Mesothelial cell of epicardium (in vitro differentiated cells): ENCODE measurements at regions not wholly inside any gene's neighbourhood (a gene's known extent, or its start where the extent isn't known, plus 50 kb on each side); places are given as distances from the start of the nearest gene placed in this dataset.

Source experiments
- DNase-seq, 2 experiments: peaks; one replicate each; pipeline ENCODE4 v3.0.0; 2021; ENCODE audit warnings: low spot score in 2 of 2; ENCODE audit not compliant: unreplicated experiment in 2 of 2
- H3K27ac Mint-ChIP-seq: 2 replicates; pipeline ENCODE4 v1.8.0; 2021; ENCODE audit warnings: mixed read lengths
- H3K27me3 Mint-ChIP-seq: 2 replicates; pipeline ENCODE4 v1.8.0; 2021; ENCODE audit warnings: low read depth, mixed read lengths
- H3K36me3 Mint-ChIP-seq: 2 replicates; pipeline ENCODE4 v1.8.0; 2021; ENCODE audit warnings: mixed read lengths
- H3K4me1 Mint-ChIP-seq: 2 replicates; pipeline ENCODE4 v1.8.0; 2021; ENCODE audit warnings: mixed read lengths
- H3K4me3 Mint-ChIP-seq: 2 replicates; pipeline ENCODE4 v1.8.0; 2021; ENCODE audit warnings: mild to moderate bottlenecking, moderate library complexity, mixed read lengths
- H3K9me3 Mint-ChIP-seq: 2 replicates; pipeline ENCODE4 v1.8.0; 2021; ENCODE audit warnings: mixed read lengths
- TF ChIP-seq, protein P1 (sequence below): fragments of 200-600 bp; sonication (generic); IDR thresholded peaks from one replicate; pipeline ENCODE4 v1.5.0; 2021; ENCODE audit warnings: antibody characterized with exemption; ENCODE audit not compliant: unreplicated experiment

DNA sequence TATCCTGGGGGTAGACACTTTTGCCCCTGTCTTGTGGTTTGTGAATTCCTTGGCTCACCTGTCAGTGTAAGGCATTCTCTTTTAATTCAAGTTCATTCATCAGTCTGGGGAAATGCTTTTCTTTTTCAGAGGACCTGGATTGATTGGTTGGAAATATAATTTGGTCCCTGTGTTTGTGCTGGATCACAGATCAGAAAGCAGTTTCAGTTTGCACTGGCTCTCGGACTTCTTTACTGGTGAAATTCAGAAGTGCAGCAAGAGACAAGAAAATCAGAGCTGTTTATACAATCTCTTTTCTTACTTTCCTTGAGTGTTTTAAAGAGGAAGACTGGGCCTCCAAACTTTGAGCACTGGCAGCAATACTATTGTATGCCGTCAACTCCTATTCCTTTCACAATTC is 161.8 kb upstream of the KCNJ16 start:
- Mint-ChIP-seq H3K27me3 (no peaks in the 10 kb centered on the region), H3K4me3 (peak overlapping the region; percentile 43), H3K36me3 (peaks cover 4% of the 10 kb centered on the region), H3K27ac (peak overlapping the region; percentile 87), H3K4me1 (peaks cover 54% of the 10 kb centered on the region), H3K9me3 (peaks cover 9% of the 10 kb centered on the region)
- DNase-seq, result no peak
- TF ChIP-seq, protein P1, sequence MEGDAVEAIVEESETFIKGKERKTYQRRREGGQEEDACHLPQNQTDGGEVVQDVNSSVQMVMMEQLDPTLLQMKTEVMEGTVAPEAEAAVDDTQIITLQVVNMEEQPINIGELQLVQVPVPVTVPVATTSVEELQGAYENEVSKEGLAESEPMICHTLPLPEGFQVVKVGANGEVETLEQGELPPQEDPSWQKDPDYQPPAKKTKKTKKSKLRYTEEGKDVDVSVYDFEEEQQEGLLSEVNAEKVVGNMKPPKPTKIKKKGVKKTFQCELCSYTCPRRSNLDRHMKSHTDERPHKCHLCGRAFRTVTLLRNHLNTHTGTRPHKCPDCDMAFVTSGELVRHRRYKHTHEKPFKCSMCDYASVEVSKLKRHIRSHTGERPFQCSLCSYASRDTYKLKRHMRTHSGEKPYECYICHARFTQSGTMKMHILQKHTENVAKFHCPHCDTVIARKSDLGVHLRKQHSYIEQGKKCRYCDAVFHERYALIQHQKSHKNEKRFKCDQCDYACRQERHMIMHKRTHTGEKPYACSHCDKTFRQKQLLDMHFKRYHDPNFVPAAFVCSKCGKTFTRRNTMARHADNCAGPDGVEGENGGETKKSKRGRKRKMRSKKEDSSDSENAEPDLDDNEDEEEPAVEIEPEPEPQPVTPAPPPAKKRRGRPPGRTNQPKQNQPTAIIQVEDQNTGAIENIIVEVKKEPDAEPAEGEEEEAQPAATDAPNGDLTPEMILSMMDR, result no peak

- Mint-ChIP-seq H3K4me3 (peak overlapping the region; percentile 43), H3K4me1 (peaks cover 52% of the 10 kb centered on the region), H3K27ac (peak overlapping the region; percentile 87), H3K9me3 (peaks cover 9% of the 10 kb centered on the region), H3K27me3 (no peaks in the 10 kb centered on the region), H3K36me3 (peaks cover 4% of the 10 kb centered on the region)
- no peak for DNase-seq
- TF ChIP-seq, protein P1, result no peak
Observed at GRCh38 chr17:69913616-69914015, 161.4 kb upstream of the KCNJ16 start.

DNA sequence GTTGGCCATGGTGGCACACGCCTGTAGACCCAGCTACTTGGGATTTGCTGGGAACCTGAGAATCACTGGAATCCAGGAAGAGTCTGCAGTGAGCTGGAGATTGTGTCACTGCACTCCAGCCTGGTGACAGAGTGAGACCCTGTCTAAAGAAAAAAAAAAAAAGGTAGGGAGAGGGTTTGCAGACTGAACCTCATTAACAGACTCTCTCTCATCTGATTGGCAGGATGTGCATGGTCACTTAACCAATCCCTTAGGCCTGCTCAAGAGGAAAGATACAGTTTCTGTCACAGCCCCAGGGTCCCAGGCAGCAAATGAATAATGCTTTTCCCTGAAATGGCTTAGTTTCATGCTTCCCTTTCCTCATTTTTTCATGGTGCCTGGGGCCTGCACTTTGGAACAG is 160.5 kb upstream of the KCNJ16 start:
- Mint-ChIP-seq H3K27ac (peak overlapping the region; percentile 87), H3K4me1 (peaks cover 43% of the 10 kb centered on the region), H3K9me3 (peaks cover 9% of the 10 kb centered on the region), H3K27me3 (no peaks in the 10 kb centered on the region), H3K36me3 (peaks cover 4% of the 10 kb centered on the region), H3K4me3 (no peak overlapping the region)
- TF ChIP-seq, protein P1, result no peak
- DNase-seq, result no peak

DNA sequence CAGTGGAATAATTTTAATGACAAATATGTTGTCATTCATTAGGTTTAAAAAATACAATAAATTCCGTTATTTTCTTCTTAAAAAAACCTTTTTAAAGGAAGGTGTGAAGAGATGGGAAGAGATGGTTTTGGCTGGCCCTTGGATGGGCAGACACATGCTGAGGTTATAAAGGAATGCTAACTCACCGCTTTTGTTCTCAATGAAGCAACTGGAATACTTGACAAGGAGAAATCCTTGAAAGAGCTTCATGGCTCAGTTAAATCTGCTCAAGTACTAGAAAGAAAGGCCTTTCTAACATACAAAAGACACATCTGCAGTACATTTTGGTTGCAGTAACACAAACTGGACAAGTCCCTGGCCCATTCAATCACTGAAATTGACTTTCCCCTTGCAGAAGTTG is 158.3 kb upstream of the KCNJ16 start:
- H3K9me3 Mint-ChIP-seq, result peaks cover 6% of the 10 kb centered on the region
- TF ChIP-seq, protein P1, result no peak
- H3K4me3 Mint-ChIP-seq, result no peak overlapping the region
- H3K36me3 Mint-ChIP-seq, result peaks cover 2% of the 10 kb centered on the region
- H3K27me3 Mint-ChIP-seq, result no peaks in the 10 kb centered on the region
- H3K4me1 Mint-ChIP-seq, result peaks cover 44% of the 10 kb centered on the region
- no peak overlapping the region for H3K27ac Mint-ChIP-seq
- DNase-seq, result no peak

DNA sequence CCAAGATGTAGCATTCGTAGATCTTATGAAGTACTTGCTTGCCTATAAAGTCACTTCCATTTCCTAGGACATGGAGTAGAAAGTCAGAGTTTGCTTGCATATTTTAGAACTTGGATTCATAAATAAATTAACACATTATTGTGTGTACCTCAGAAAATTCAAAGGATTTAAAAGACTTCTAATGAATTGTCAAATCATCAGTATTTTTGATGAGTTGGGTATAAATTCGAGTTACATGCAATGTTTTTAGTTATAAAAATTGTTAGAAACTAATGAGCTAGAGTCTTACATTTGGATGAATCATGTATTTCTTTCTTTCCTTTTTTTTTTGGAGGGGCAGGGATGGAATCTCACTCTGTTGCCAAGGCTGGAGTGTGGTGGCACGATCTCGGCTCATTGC is 156.9 kb upstream of the KCNJ16 start:
- Mint-ChIP-seq H3K9me3 (peaks cover 6% of the 10 kb centered on the region), H3K27ac (no peak overlapping the region), H3K36me3 (peaks cover 2% of the 10 kb centered on the region), H3K4me1 (peaks cover 35% of the 10 kb centered on the region), H3K27me3 (no peaks in the 10 kb centered on the region), H3K4me3 (no peak overlapping the region)
- no peak for DNase-seq
- TF ChIP-seq, protein P1, result no peak

DNA sequence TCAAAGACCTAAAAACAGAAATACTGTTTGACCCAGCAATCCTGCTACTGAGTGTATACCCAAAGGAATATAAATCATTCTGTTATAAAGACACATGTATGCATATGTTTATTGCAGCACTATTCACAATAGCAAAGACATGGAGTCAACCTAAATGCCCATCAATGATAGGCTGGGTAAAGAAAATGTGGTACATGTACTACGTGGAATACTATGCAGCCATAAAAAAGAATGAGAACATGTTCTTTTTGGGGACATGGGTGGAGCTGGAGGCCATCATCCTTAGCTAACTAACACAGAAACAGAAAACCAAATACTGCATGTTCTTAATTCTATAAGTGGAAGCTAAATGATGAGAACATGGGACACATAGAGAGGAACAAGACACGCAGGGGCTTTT is 155.2 kb upstream of the KCNJ16 start:
- H3K36me3 Mint-ChIP-seq, result peaks cover 2% of the 10 kb centered on the region
- H3K27me3 Mint-ChIP-seq, result no peaks in the 10 kb centered on the region
- TF ChIP-seq, protein P1, result no peak
- H3K4me3 Mint-ChIP-seq, result no peak overlapping the region
- H3K27ac Mint-ChIP-seq, result no peak overlapping the region
- peaks cover 6% of the 10 kb centered on the region for H3K9me3 Mint-ChIP-seq
- no peak for DNase-seq
- peaks cover 19% of the 10 kb centered on the region for H3K4me1 Mint-ChIP-seq
